Left ventricle myocardium superior (tissue), 1 donor: ENCODE measurements at regions not wholly inside any gene's neighbourhood (a gene's known extent, or its start where the extent isn't known, plus 50 kb on each side); places are given as distances from the start of the nearest gene placed in this dataset.

Experiments
- ATAC-seq: fragments of 200-7000 bp; cut with Tn5 transposase; one replicate; pipeline ENCODE4 v1.9.1; 2020; ENCODE audit warnings: mild to moderate bottlenecking, moderate library complexity
- DNase-seq: peaks from one replicate; pipeline ENCODE4 v3.0.0-alpha.2; 2020
- intact Hi-C: fragments of 100-400 bp; cut with micrococcal nuclease; formaldehyde crosslinking; loops from one replicate; pipeline ENCODE4 v1.11.0; 2022
- donor health status: DM: no; HTN: yes; CAD: no; lungs with severe emphysema.

DNA sequence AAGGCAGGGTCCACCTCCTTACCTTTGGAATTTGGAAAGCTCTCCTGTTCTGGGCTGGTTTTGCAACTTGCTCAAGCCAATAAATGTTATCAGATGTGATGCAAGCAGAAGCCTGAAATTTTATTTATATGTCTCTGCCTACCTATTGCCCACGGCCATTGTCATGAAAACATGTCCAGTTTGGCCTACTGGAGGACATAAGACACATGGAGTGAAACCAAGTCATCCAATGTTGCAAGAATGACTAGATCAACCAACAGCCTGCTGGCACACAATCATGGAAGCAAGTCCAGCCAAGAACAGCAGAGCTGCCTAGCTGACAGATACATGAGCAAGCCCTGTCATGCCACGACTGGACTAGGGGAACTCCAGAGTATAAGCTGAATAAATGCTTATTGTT, 56.7 kb upstream of the IRAK1BP1 start:
- DNase-seq: no peak
- intact Hi-C loops: no loop called here
- ATAC-seq: no peak
